Prostate gland (tissue), 2 donors: ENCODE measurements at regions not wholly inside any gene's neighbourhood (a gene's known extent, or its start where the extent isn't known, plus 50 kb on each side); places are given as distances from the start of the nearest gene placed in this dataset.

ENCODE experiments used
- DNase-seq: peaks from one replicate; pipeline ENCODE4 v3.0.0-alpha.2; 2019; ENCODE audit warnings: low spot score
- H3K27ac ChIP-seq, 2 donors: fragments of 200-600 bp; sonication (generic); 2 replicates each; pipeline ENCODE4 v1.5.1; 2017 to 2019
- H3K27me3 ChIP-seq: fragments of 200-600 bp; sonication (generic); replicated peaks from 2 replicates; pipeline ENCODE4 v1.5.1; 2019; ENCODE audit not compliant: insufficient read depth
- H3K36me3 ChIP-seq, 2 donors: fragments of 200-600 bp; sonication (generic); 1 replicate in 1 of 2; 2 replicates in 1 of 2; pipeline versions ENCODE4 v1.5.1 to v1.8.1; 2017 to 2019
- H3K4me1 ChIP-seq: fragments of 200-600 bp; sonication (generic); replicated peaks from 2 replicates; pipeline ENCODE4 v1.5.1; 2019
- H3K4me3 ChIP-seq, 2 donors: fragments of 200-600 bp; sonication (generic); 2 replicates each; pipeline ENCODE4 v1.5.1; 2017 to 2019
- H3K9me3 ChIP-seq: fragments of 200-600 bp; sonication (generic); 2 replicates; pipeline ENCODE4 v1.5.1; 2017
- POLR2A ChIP-seq: fragments of 450-650 bp; IDR thresholded peaks from one replicate; pipeline ENCODE4 v1.6.1; 2016; ENCODE audit warnings: antibody characterized with exemption, mild to moderate bottlenecking
- POLR2AphosphoS5 ChIP-seq: sonication (generic); formaldehyde crosslinking; IDR thresholded peaks from one replicate; pipeline ENCODE4 v1.6.1; 2017; ENCODE audit warnings: antibody characterized with exemption
- WGBS: methylation state at CpG from one replicate; pipeline ENCODE4 v1.1.5; 2018; 5-methylcytosine and 5-hydroxymethylcytosine counted together
- intact Hi-C: fragments of 100-400 bp; cut with DNase I; formaldehyde crosslinking; loops from one replicate; pipeline ENCODE4 v1.14.2; 2022
- TF ChIP-seq, protein P1 (sequence below), 4 experiments: fragments of 200-600 bp in 2 of 4; fragments of 450-650 bp in 2 of 4; sonication (generic) in 2 of 4; IDR thresholded peaks; 1 replicate in 3 of 4; 2 replicates in 1 of 4; pipeline ENCODE4 v1.5.1; 2016 to 2019; ENCODE audit warnings: antibody characterized with exemption in 4 of 4, mild to moderate bottlenecking in 2 of 4, moderate library complexity in 2 of 4

GRCh38 chr2:149871091-149871885 is 283.7 kb upstream of the MMADHC start:
- 94% methylated on average over 6 of the region's 6 CpGs for WGBS
- Histone ChIP-seq H3K4me3 (no peak overlapping the region), H3K36me3 (no peaks in the 10 kb centered on the region), H3K27ac (no peak overlapping the region), H3K9me3 (no peaks in the 10 kb centered on the region), H3K27me3 (no peaks in the 10 kb centered on the region), H3K4me1 (no peaks in the 10 kb centered on the region)
- no peak for DNase-seq
- intact Hi-C loops, result no loop called here
- TF ChIP-seq, protein P1, sequence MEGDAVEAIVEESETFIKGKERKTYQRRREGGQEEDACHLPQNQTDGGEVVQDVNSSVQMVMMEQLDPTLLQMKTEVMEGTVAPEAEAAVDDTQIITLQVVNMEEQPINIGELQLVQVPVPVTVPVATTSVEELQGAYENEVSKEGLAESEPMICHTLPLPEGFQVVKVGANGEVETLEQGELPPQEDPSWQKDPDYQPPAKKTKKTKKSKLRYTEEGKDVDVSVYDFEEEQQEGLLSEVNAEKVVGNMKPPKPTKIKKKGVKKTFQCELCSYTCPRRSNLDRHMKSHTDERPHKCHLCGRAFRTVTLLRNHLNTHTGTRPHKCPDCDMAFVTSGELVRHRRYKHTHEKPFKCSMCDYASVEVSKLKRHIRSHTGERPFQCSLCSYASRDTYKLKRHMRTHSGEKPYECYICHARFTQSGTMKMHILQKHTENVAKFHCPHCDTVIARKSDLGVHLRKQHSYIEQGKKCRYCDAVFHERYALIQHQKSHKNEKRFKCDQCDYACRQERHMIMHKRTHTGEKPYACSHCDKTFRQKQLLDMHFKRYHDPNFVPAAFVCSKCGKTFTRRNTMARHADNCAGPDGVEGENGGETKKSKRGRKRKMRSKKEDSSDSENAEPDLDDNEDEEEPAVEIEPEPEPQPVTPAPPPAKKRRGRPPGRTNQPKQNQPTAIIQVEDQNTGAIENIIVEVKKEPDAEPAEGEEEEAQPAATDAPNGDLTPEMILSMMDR (IDR thresholded peaks at IDR 0.05), result no peak

DNA sequence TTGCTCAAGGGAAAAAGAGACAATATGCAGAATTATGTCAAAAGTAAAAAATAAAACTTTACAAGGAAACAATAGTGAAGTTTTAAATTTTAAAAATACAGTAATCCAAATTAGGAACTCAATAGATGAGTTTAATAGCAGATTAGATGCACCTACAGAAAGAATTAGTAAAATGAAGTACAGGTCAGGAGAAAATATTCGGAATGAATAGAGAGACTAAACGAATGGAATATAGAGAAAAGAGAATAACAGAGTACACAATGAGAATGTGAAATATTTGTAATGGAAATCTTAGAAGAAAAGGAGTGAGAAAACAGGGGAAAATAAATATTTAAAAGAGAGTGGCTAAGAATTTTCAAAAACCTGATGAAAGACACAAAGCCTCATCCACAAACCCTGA is 275.7 kb upstream of the MMADHC start:
- Histone ChIP-seq H3K4me3 (no peak overlapping the region), H3K27me3 (no peaks in the 10 kb centered on the region), H3K4me1 (no peaks in the 10 kb centered on the region), H3K9me3 (no peaks in the 10 kb centered on the region), H3K36me3 (no peaks in the 10 kb centered on the region), H3K27ac (no peak overlapping the region)
- intact Hi-C loops, result no loop called here
- 93% methylated on average over 2 of the region's 2 CpGs for WGBS
- no peak for DNase-seq
- TF ChIP-seq POLR2AphosphoS5 (no peak), POLR2A (no peak)
- TF ChIP-seq, protein P1 (IDR thresholded peaks at IDR 0.05), result no peak

DNA sequence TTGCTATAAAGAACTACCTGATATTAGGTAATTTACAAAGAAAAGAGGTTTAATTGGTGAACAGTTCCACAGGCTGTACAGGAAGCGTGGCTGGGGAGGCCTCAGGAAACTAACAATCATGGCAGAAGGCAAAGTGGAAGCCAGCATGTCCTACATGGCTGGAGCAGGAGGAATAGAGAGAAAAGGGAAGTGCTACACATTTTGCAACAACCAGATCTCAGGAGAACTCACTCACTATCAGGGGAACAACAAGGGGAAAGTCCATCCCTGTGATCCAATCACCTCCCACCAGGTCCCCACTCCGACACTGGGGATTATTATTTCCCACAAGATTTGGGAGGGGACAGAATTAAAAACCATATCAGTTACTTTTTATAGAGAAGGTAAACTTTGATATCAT is 273.5 kb upstream of the MMADHC start:
- Histone ChIP-seq H3K27me3 (no peaks in the 10 kb centered on the region), H3K4me3 (no peak overlapping the region), H3K36me3 (no peaks in the 10 kb centered on the region), H3K9me3 (no peaks in the 10 kb centered on the region), H3K27ac (no peak overlapping the region), H3K4me1 (no peaks in the 10 kb centered on the region)
- intact Hi-C loops, result no loop called here
- WGBS, result 95% methylated on average over 2 of the region's 2 CpGs
- no peak for DNase-seq
- TF ChIP-seq, protein P1 (IDR thresholded peaks at IDR 0.05), result no peak
- no peak for TF ChIP-seq POLR2AphosphoS5
- TF ChIP-seq POLR2A, result no peak

- intact Hi-C loops, result no loop called here
- H3K27ac ChIP-seq, result no peak overlapping the region
- DNase-seq, result no peak
Observed at GRCh38 chr2:149860276-149860921, 272.8 kb upstream of the MMADHC start.

More at GRCh38 chr2:149860276-149860921, 272.8 kb upstream of the MMADHC start:
- TF ChIP-seq POLR2A (no peak), POLR2AphosphoS5 (no peak)
- TF ChIP-seq, protein P1 (IDR thresholded peaks at IDR 0.05), result no peak
- WGBS, result 71% methylated on average over 3 of the region's 3 CpGs
- no peaks in the 10 kb centered on the region for H3K36me3 ChIP-seq
- H3K27me3 ChIP-seq, result no peaks in the 10 kb centered on the region
- H3K9me3 ChIP-seq, result no peaks in the 10 kb centered on the region
- H3K4me1 ChIP-seq, result no peaks in the 10 kb centered on the region
- no peak overlapping the region for H3K4me3 ChIP-seq
